OCI-LY1 (cell line): ENCODE measurements at regions not wholly inside any gene's neighbourhood (a gene's known extent, or its start where the extent isn't known, plus 50 kb on each side); places are given as distances from the start of the nearest gene placed in this dataset.
A peak's percentile ranks its signal among the peaks of the same experiment; 100 is the strongest.
"Not testable (repeated sequence)": the region's sequence is repeated elsewhere in the genome, so short reads cannot be mapped to it uniquely, and the experiment has no call there.

ENCODE experiments used
- H2AFZ ChIP-seq: fragments of 200-600 bp; sonication (generic), shearing (Covaris generic); 2 replicates; pipeline ENCODE4 v1.6.0; 2014; ENCODE audit warnings: antibody characterized with exemption, mild to moderate bottlenecking, low read length
- H3F3A ChIP-seq: fragments of 200-600 bp; sonication (generic), shearing (Covaris generic); 2 replicates; pipeline ENCODE4 v1.6.0; 2014; ENCODE audit warnings: mild to moderate bottlenecking, antibody characterized with exemption, low read length, moderate library complexity; ENCODE audit not compliant: insufficient read depth
- H3K27ac ChIP-seq: fragments of 200-600 bp; sonication (generic); 2 replicates; pipeline ENCODE4 v1.5.1; 2014; ENCODE audit warnings: low read length, mixed run types, mild to moderate bottlenecking, low read depth; ENCODE audit not compliant: poor library complexity, severe bottlenecking
- H3K27me3 ChIP-seq: fragments of 200-600 bp; sonication (generic); 2 replicates; pipeline ENCODE4 v1.6.0; 2014; ENCODE audit warnings: antibody characterized with exemption, mild to moderate bottlenecking, low read length, moderate library complexity; ENCODE audit not compliant: insufficient read depth
- H3K36me3 ChIP-seq: fragments of 200-600 bp; sonication (generic); 2 replicates; pipeline ENCODE4 v1.6.1; 2014; ENCODE audit warnings: mild to moderate bottlenecking, antibody characterized with exemption, low read length, moderate library complexity, mixed read lengths; ENCODE audit not compliant: insufficient read depth
- H3K4me1 ChIP-seq: fragments of 200-600 bp; sonication (generic); 2 replicates; pipeline ENCODE4 v1.5.1; 2014; ENCODE audit warnings: mild to moderate bottlenecking, low read length, moderate library complexity; ENCODE audit not compliant: insufficient read depth, severe bottlenecking
- H3K4me2 ChIP-seq: fragments of 200-600 bp; sonication (generic), shearing (Covaris generic); 2 replicates; pipeline ENCODE4 v1.6.1; 2014; ENCODE audit warnings: low read length
- H3K4me3 ChIP-seq: fragments of 200-600 bp; sonication (generic); 2 replicates; pipeline ENCODE4 v1.5.1; 2014; ENCODE audit warnings: low read length, low read depth, mild to moderate bottlenecking, mixed read lengths; ENCODE audit not compliant: poor library complexity, severe bottlenecking
- H3K79me2 ChIP-seq: fragments of 200-600 bp; shearing (Covaris generic); 2 replicates; pipeline ENCODE4 v1.6.1; 2016; ENCODE audit warnings: mixed run types, low read length, mixed read lengths; ENCODE audit not compliant: insufficient read depth
- H3K9ac ChIP-seq: fragments of 200-600 bp; sonication (generic), shearing (Covaris generic); 2 replicates; pipeline ENCODE4 v1.6.1; 2014; ENCODE audit warnings: mild to moderate bottlenecking, low read length, mixed read lengths
- H3K9me2 ChIP-seq: fragments of 200-600 bp; sonication (generic), shearing (Covaris generic); 2 replicates; pipeline ENCODE4 v1.6.1; 2014; ENCODE audit warnings: low read depth, mild to moderate bottlenecking, low read length, mixed read lengths
- H3K9me3 ChIP-seq: fragments of 200-600 bp; shearing (Covaris generic); 2 replicates; pipeline ENCODE4 v1.6.1; 2014; ENCODE audit warnings: low read length, mixed read lengths
- H4K20me1 ChIP-seq: fragments of 200-600 bp; sonication (generic), shearing (Covaris generic); 2 replicates; pipeline ENCODE4 v1.6.0; 2016; ENCODE audit warnings: mild to moderate bottlenecking, low read length; ENCODE audit not compliant: insufficient read depth
- EZH2 ChIP-seq: fragments of 200-600 bp; sonication (generic), shearing (Covaris generic); IDR thresholded peaks from 2 replicates; pipeline ENCODE4 v1.8.0; 2017; ENCODE audit warnings: borderline replicate concordance, mixed run types, mild to moderate bottlenecking, antibody characterized with exemption, low read length, moderate library complexity, mixed read lengths
- TF ChIP-seq, protein P1 (sequence below): fragments of 200-600 bp; sonication (generic), shearing (Covaris generic); IDR thresholded peaks from 2 replicates; pipeline ENCODE4 v1.5.1; 2017; ENCODE audit warnings: mild to moderate bottlenecking, antibody characterized with exemption, low read length, moderate library complexity, mixed read lengths

- Histone ChIP-seq H4K20me1 (no peaks in the 10 kb centered on the region), H3K4me1 (peaks cover 16% of the 10 kb centered on the region), H3K36me3 (no peaks in the 10 kb centered on the region), H3K79me2 (no peaks in the 10 kb centered on the region), H3F3A (0 out of 2 replicates have a peak, but pooled peaks cover 3% of the 10 kb centered on the region), H3K27ac (no peak overlapping the region), H3K4me2 (no peak overlapping the region), H3K9me3 (peaks cover 2% of the 10 kb centered on the region; the same call in 1 of the 2 replicates), H3K27me3 (no peaks in the 10 kb centered on the region), H3K9me2 (no peaks in the 10 kb centered on the region), H3K9ac (no peak overlapping the region), H3K4me3 (no peak overlapping the region), H2AFZ (peak overlapping the region; percentile 68; the same call in 1 of the 2 replicates)
- TF ChIP-seq, protein P1, sequence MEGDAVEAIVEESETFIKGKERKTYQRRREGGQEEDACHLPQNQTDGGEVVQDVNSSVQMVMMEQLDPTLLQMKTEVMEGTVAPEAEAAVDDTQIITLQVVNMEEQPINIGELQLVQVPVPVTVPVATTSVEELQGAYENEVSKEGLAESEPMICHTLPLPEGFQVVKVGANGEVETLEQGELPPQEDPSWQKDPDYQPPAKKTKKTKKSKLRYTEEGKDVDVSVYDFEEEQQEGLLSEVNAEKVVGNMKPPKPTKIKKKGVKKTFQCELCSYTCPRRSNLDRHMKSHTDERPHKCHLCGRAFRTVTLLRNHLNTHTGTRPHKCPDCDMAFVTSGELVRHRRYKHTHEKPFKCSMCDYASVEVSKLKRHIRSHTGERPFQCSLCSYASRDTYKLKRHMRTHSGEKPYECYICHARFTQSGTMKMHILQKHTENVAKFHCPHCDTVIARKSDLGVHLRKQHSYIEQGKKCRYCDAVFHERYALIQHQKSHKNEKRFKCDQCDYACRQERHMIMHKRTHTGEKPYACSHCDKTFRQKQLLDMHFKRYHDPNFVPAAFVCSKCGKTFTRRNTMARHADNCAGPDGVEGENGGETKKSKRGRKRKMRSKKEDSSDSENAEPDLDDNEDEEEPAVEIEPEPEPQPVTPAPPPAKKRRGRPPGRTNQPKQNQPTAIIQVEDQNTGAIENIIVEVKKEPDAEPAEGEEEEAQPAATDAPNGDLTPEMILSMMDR, result no peak
- no peak for TF ChIP-seq EZH2
Measured at GRCh38 chr2:144625226-144625625, 105.3 kb upstream of the ZEB2 start.

GRCh38 chr2:144624451-144624850 is 104.5 kb upstream of the ZEB2 start:
- H2AFZ ChIP-seq, result no peak overlapping the region
- no peaks in the 10 kb centered on the region for H3K79me2 ChIP-seq
- H4K20me1 ChIP-seq, result no peaks in the 10 kb centered on the region
- no peak overlapping the region for H3K4me2 ChIP-seq
- no peak overlapping the region for H3K9ac ChIP-seq
- TF ChIP-seq EZH2, result no peak
- TF ChIP-seq, protein P1, result no peak
- H3F3A ChIP-seq, result 0 out of 2 replicates have a peak, but pooled peaks cover 3% of the 10 kb centered on the region
- H3K9me3 ChIP-seq, result peaks cover 2% of the 10 kb centered on the region; the same call in 1 of the 2 replicates
- H3K36me3 ChIP-seq, result no peaks in the 10 kb centered on the region
- H3K27me3 ChIP-seq, result no peaks in the 10 kb centered on the region
- H3K4me3 ChIP-seq, result no peak overlapping the region
- no peak overlapping the region for H3K27ac ChIP-seq
- H3K4me1 ChIP-seq, result peaks cover 17% of the 10 kb centered on the region
- no peaks in the 10 kb centered on the region for H3K9me2 ChIP-seq

GRCh38 chr2:144622373-144622772 is 102.5 kb upstream of the ZEB2 start:
- H2AFZ ChIP-seq, H3K9me2 ChIP-seq, H3K4me3 ChIP-seq, H3K27me3 ChIP-seq, H3K36me3 ChIP-seq, H3K79me2 ChIP-seq, H3K9me3 ChIP-seq, H3K9ac ChIP-seq, H3K4me2 ChIP-seq, H4K20me1 ChIP-seq, H3K27ac ChIP-seq, H3F3A ChIP-seq: not testable (repeated sequence)
- H3K4me1 ChIP-seq, result peaks cover 17% of the 10 kb centered on the region

DNA sequence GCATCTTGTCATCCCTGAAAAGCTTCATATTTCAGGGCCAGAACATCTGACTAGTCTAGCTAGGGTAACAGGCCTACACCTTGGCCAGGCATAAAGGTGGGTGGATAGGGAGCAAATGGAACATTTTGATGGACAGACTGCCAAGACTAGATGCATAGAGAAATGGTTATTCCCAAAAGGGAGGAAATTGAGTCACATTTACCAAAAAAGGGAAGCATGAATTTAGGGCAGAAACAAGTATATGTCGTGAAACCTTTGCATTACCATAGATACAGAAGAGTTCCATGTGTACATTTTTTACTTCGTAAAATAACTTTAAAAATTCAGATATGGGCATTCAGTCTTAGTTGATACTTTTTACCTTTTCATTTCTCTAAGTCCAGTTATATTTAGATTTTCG is 101.3 kb upstream of the ZEB2 start:
- Histone ChIP-seq H3K9ac (no peak overlapping the region), H3K36me3 (no peaks in the 10 kb centered on the region), H3K9me3 (peaks cover 2% of the 10 kb centered on the region; the same call in 1 of the 2 replicates), H3K27ac (no peak overlapping the region), H3K4me3 (no peak overlapping the region), H3K9me2 (no peaks in the 10 kb centered on the region), H3F3A (0 out of 2 replicates have a peak, but pooled peaks cover 3% of the 10 kb centered on the region), H3K27me3 (no peaks in the 10 kb centered on the region), H3K4me2 (no peak overlapping the region), H4K20me1 (no peaks in the 10 kb centered on the region), H3K79me2 (no peaks in the 10 kb centered on the region), H3K4me1 (peaks cover 19% of the 10 kb centered on the region), H2AFZ (no peak overlapping the region)
- TF ChIP-seq EZH2, result no peak
- TF ChIP-seq, protein P1, result no peak
